Naive thymus-derived CD8-positive, alpha-beta T cell (primary cell): ENCODE measurements at regions not wholly inside any gene's neighbourhood (a gene's known extent, or its start where the extent isn't known, plus 50 kb on each side); places are given as distances from the start of the nearest gene placed in this dataset.

Experiments
- ATAC-seq, 2 donors: fragments of 150-1000 bp; cut with Tn5 transposase in 1 of 2; sonication (Bioruptor Pico), chemical (Tn5 transposase) in 1 of 2; 1 replicate in 1 of 2; 2 replicates in 1 of 2; pipeline ENCODE4 v1.10.0; 2021; ENCODE audit warnings: mild to moderate bottlenecking in 2 of 2, moderate library complexity in 2 of 2
- POLR2A ChIA-PET: fragments of 350-600 bp; sonication (Branson Sonifier 250); formaldehyde crosslinking; loops from one replicate; lab custom pipeline; 2021; ENCODE audit warnings: antibody characterized with exemption; lab: Charles Lee
- DNase-seq, 10 donors: peaks; one replicate each; pipeline versions ENCODE4 v3.0.0 to v3.0.0-alpha.2; 2020 to 2022
- H3K27ac Mint-ChIP-seq, 10 donors: one replicate each; pipeline ENCODE4 v1.8.0; 2020 to 2022; ENCODE audit warnings: mild to moderate bottlenecking in 10 of 10, mixed read lengths in 10 of 10, moderate library complexity in 4 of 10, inconsistent platforms in 1 of 10
- H3K27me3 Mint-ChIP-seq, 5 donors: one replicate each; pipeline ENCODE4 v1.8.0; 2021 to 2022; ENCODE audit warnings: mixed read lengths in 5 of 5
- H3K36me3 Mint-ChIP-seq, 3 donors: one replicate each; pipeline ENCODE4 v1.8.0; 2020 to 2022; ENCODE audit warnings: mixed read lengths in 3 of 3, mild to moderate bottlenecking in 2 of 3, inconsistent platforms in 1 of 3
- H3K4me1 Mint-ChIP-seq, 4 donors: one replicate each; pipeline ENCODE4 v1.8.0; 2021 to 2022; ENCODE audit warnings: mixed read lengths in 4 of 4
- H3K4me3 Mint-ChIP-seq, 10 donors: one replicate each; pipeline ENCODE4 v1.8.0; 2020 to 2022; ENCODE audit warnings: mild to moderate bottlenecking in 10 of 10, mixed read lengths in 10 of 10, moderate library complexity in 6 of 10, inconsistent platforms in 1 of 10
- H3K9me3 Mint-ChIP-seq, 9 donors: one replicate each; pipeline ENCODE4 v1.8.0; 2020 to 2022; ENCODE audit warnings: mixed read lengths in 9 of 9, mild to moderate bottlenecking in 3 of 9, inconsistent platforms in 1 of 9, moderate library complexity in 1 of 9

- no peaks in the 10 kb centered on the region for H3K36me3 Mint-ChIP-seq
- peaks cover 0 to 15% (median 0%) of the 10 kb centered on the region in 5 donors for H3K27me3 Mint-ChIP-seq
- no peak overlapping the region for H3K27ac Mint-ChIP-seq
- DNase-seq (no peak), ATAC-seq (no peak)
- POLR2A ChIA-PET: no interaction called here
- H3K4me1 Mint-ChIP-seq: no peaks in the 10 kb centered on the region
- peaks cover 0 to 4% (median 0%) of the 10 kb centered on the region in 9 donors for H3K9me3 Mint-ChIP-seq
- no peak overlapping the region for H3K4me3 Mint-ChIP-seq
Measured at GRCh38 chr10:61356354-61356753, 96.8 kb downstream of the TMEM26 start.

GRCh38 chr10:61355211-61355610, 98.0 kb downstream of the TMEM26 start:
- POLR2A ChIA-PET: no interaction called here
- ATAC-seq (no peak), DNase-seq (no peak)
- Mint-ChIP-seq H3K4me1 (no peaks in the 10 kb centered on the region), H3K36me3 (no peaks in the 10 kb centered on the region), H3K9me3 (no peaks in the 10 kb centered on the region), H3K4me3 (no peak overlapping the region), H3K27ac (no peak overlapping the region), H3K27me3 (peaks cover 0 to 15% (median 0%) of the 10 kb centered on the region in 5 donors)

- H3K4me1 Mint-ChIP-seq: no peaks in the 10 kb centered on the region
- H3K36me3 Mint-ChIP-seq: no peaks in the 10 kb centered on the region
- no peaks in the 10 kb centered on the region for H3K9me3 Mint-ChIP-seq
- no peak for DNase-seq
- ATAC-seq: no peak
- POLR2A ChIA-PET: no interaction called here
- H3K27ac Mint-ChIP-seq: no peak overlapping the region
- peaks cover 0 to 15% (median 0%) of the 10 kb centered on the region in 5 donors for H3K27me3 Mint-ChIP-seq
- H3K4me3 Mint-ChIP-seq: no peak overlapping the region
Measured at GRCh38 chr10:61354401-61354975, 98.7 kb downstream of the TMEM26 start.

- Mint-ChIP-seq H3K9me3 (no peaks in the 10 kb centered on the region), H3K4me3 (no peak overlapping the region), H3K27ac (no peak overlapping the region), H3K4me1 (no peaks in the 10 kb centered on the region), H3K27me3 (peaks cover 0 to 18% (median 3%) of the 10 kb centered on the region in 5 donors), H3K36me3 (no peaks in the 10 kb centered on the region)
- no peak for DNase-seq
- ATAC-seq: no peak
- POLR2A ChIA-PET: no interaction called here
Measured at GRCh38 chr10:61350794-61351193, 102.4 kb downstream of the TMEM26 start.

- peaks cover 0 to 18% (median 3%) of the 10 kb centered on the region in 5 donors for H3K27me3 Mint-ChIP-seq
- no peak for ATAC-seq
- no peak overlapping the region for H3K27ac Mint-ChIP-seq
- no peak for DNase-seq
- no peaks in the 10 kb centered on the region for H3K36me3 Mint-ChIP-seq
- POLR2A ChIA-PET: no interaction called here
- H3K9me3 Mint-ChIP-seq: no peaks in the 10 kb centered on the region
- no peak overlapping the region for H3K4me3 Mint-ChIP-seq
- H3K4me1 Mint-ChIP-seq: no peaks in the 10 kb centered on the region
Measured at GRCh38 chr10:61350068-61350467, 103.1 kb downstream of the TMEM26 start.

GRCh38 chr10:61346796-61347413, 106.3 kb downstream of the TMEM26 start:
- ATAC-seq: no peak
- H3K9me3 Mint-ChIP-seq: no peaks in the 10 kb centered on the region
- H3K36me3 Mint-ChIP-seq: no peaks in the 10 kb centered on the region
- peaks cover 8 to 12% (median 11%) of the 10 kb centered on the region in 4 donors for H3K4me1 Mint-ChIP-seq
- no peak overlapping the region for H3K4me3 Mint-ChIP-seq
- POLR2A ChIA-PET: no interaction called here
- H3K27me3 Mint-ChIP-seq: peaks cover 0 to 6% (median 1%) of the 10 kb centered on the region in 5 donors
- DNase-seq: no peak
- no peak overlapping the region for H3K27ac Mint-ChIP-seq

- peaks cover 8 to 12% (median 11%) of the 10 kb centered on the region in 4 donors for H3K4me1 Mint-ChIP-seq
- POLR2A ChIA-PET: no interaction called here
- ATAC-seq (no peak), DNase-seq (no peak)
- no peak overlapping the region for H3K4me3 Mint-ChIP-seq
- H3K27me3 Mint-ChIP-seq: peaks cover 0 to 3% (median 0%) of the 10 kb centered on the region in 5 donors
- H3K27ac Mint-ChIP-seq: no peak overlapping the region
- H3K36me3 Mint-ChIP-seq: no peaks in the 10 kb centered on the region
- no peaks in the 10 kb centered on the region for H3K9me3 Mint-ChIP-seq
Measured at GRCh38 chr10:61343796-61344195, 109.4 kb downstream of the TMEM26 start.

GRCh38 chr10:61342858-61343572, 110.2 kb downstream of the TMEM26 start:
- ATAC-seq (peak in 1 of 2 donors; percentile 23), DNase-seq (peak in 2 of 10 donors; percentile 1 to 9)
- Mint-ChIP-seq H3K36me3 (no peaks in the 10 kb centered on the region), H3K4me1 (peaks cover 8 to 12% (median 11%) of the 10 kb centered on the region in 4 donors), H3K27me3 (peaks cover 0 to 3% (median 0%) of the 10 kb centered on the region in 5 donors), H3K9me3 (no peaks in the 10 kb centered on the region), H3K27ac (peak overlapping the region in 2 of 10 donors; percentile 23 to 25), H3K4me3 (no peak overlapping the region)
- POLR2A ChIA-PET: no interaction called here

GRCh38 chr10:61341008-61341407, 112.2 kb downstream of the TMEM26 start:
- peaks cover 0 to under 1% (median 0%) of the 10 kb centered on the region in 9 donors for H3K9me3 Mint-ChIP-seq

GRCh38 chr10:61338146-61338545, 115.0 kb downstream of the TMEM26 start:
- Mint-ChIP-seq H3K27ac (no peak overlapping the region), H3K4me1 (peaks cover 8 to 10% (median 8%) of the 10 kb centered on the region in 4 donors), H3K9me3 (peaks cover 0 to 3% (median 1%) of the 10 kb centered on the region in 9 donors), H3K36me3 (no peaks in the 10 kb centered on the region), H3K4me3 (no peak overlapping the region), H3K27me3 (no peaks in the 10 kb centered on the region)
- DNase-seq (no peak), ATAC-seq (no peak)
- POLR2A ChIA-PET: no interaction called here

More at GRCh38 chr10:61341008-61341407, 112.2 kb downstream of the TMEM26 start:
- H3K36me3 Mint-ChIP-seq: no peaks in the 10 kb centered on the region
- POLR2A ChIA-PET: no interaction called here
- ATAC-seq (no peak), DNase-seq (no peak)
- H3K27me3 Mint-ChIP-seq: no peaks in the 10 kb centered on the region
- no peak overlapping the region for H3K4me3 Mint-ChIP-seq
- H3K4me1 Mint-ChIP-seq: peaks cover 8 to 12% (median 11%) of the 10 kb centered on the region in 4 donors
- H3K27ac Mint-ChIP-seq: no peak overlapping the region

- ATAC-seq: no peak
- Mint-ChIP-seq H3K27ac (no peak overlapping the region), H3K36me3 (no peaks in the 10 kb centered on the region), H3K9me3 (peaks cover 0 to 5% (median 1%) of the 10 kb centered on the region in 9 donors), H3K27me3 (no peaks in the 10 kb centered on the region), H3K4me3 (no peak overlapping the region), H3K4me1 (peaks cover 4 to 6% (median 5%) of the 10 kb centered on the region in 4 donors)
- POLR2A ChIA-PET: no interaction called here
- DNase-seq: no peak
Measured at GRCh38 chr10:61337741-61338140, 115.4 kb downstream of the TMEM26 start.

- Mint-ChIP-seq H3K4me1 (no peaks in the 10 kb centered on the region), H3K9me3 (peaks cover 0 to 8% (median 1%) of the 10 kb centered on the region in 9 donors), H3K27me3 (no peaks in the 10 kb centered on the region), H3K36me3 (no peaks in the 10 kb centered on the region), H3K4me3 (no peak overlapping the region), H3K27ac (no peak overlapping the region)
- POLR2A ChIA-PET: no interaction called here
- no peak for ATAC-seq
- DNase-seq: no peak
Measured at GRCh38 chr10:61336831-61337230, 116.3 kb downstream of the TMEM26 start.

- Mint-ChIP-seq H3K36me3 (peaks cover 0 to 6% (median 0%) of the 10 kb centered on the region in 3 donors), H3K27me3 (no peaks in the 10 kb centered on the region), H3K27ac (no peak overlapping the region), H3K9me3 (peaks cover 0 to 12% (median 4%) of the 10 kb centered on the region in 9 donors), H3K4me3 (no peak overlapping the region), H3K4me1 (no peaks in the 10 kb centered on the region)
- ATAC-seq: no peak
- DNase-seq: no peak
- POLR2A ChIA-PET: no interaction called here
Measured at GRCh38 chr10:61335359-61335758, 117.8 kb downstream of the TMEM26 start.
